ENCODE measurements at regions not wholly inside any gene's neighbourhood (a gene's known extent, or its start where the extent isn't known, plus 50 kb on each side); places are given as distances from the start of the nearest gene placed in this dataset.
A peak's percentile ranks its signal among the peaks of the same experiment; 100 is the strongest.

DNA sequence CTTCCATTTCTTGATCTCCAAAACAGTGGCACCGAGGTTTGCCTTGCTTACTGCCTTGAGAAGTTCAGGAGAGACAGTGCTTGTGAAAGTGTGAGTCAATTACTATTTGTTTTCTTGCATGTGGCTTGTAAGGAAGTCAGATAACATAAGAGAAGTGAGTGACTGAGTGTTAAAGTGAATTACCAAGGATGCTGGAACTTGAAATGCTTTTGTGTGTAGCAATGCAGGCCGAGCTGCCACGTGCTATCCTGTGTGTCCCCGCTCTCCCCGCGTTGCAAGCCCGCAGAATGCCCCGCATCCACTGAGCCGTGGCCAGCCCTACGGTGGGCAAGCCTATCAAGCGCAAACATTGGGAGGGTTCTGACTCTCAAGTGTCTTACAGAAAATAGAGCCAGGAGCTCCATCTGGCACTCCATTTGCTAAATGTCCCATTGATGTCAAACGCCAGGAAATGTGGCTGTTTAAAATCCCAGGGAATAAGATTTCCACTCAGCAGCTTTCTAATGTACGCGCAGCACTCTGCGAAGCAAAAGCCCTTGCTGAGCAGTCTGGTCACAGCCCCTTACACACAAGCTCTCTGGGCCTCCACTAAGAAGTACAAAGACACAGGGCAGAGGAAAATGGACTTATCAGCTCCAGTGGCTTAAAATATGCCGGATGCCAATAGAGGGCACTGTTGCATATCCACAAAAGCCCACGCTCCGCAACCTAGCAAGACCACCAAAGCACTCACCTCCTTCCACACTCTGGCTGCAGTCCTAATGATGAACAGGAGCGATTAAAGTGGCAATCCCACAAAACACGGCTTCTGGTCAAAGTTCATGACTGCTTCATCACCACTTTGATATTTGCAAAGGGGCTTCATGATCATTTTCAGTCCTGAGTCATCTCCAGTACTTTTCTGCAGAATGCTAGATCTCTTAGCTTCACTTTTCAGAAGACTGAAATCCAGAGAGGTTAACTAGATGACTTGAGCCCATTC lies 158.0 kb upstream of the ITGB1 start:
- intact Hi-C loops (cut with DNase I) = no loop called here
- DNase-seq (no peak), ATAC-seq (peak in 1 of 4 donors; percentile 30)
- Histone ChIP-seq H3K36me3 (ENCODE audit: insufficient read depth in 1 of 2, low read depth in 1 of 2) (no peaks in the 10 kb centered on the region), H3K4me1 (no peaks in the 10 kb centered on the region), H3K27me3 (ENCODE audit: insufficient read depth in 3 of 3, low read length in 2 of 3) (no peaks in the 10 kb centered on the region), H3K4me3 (no peak overlapping the region), H3K9me3 (no peaks in the 10 kb centered on the region), H3K27ac (no peak overlapping the region)
- WGBS, 3 donors = 77 to 88% (median 81%) methylated on average over 20 of the region's 20 CpGs
- TF ChIP-seq, protein P1, sequence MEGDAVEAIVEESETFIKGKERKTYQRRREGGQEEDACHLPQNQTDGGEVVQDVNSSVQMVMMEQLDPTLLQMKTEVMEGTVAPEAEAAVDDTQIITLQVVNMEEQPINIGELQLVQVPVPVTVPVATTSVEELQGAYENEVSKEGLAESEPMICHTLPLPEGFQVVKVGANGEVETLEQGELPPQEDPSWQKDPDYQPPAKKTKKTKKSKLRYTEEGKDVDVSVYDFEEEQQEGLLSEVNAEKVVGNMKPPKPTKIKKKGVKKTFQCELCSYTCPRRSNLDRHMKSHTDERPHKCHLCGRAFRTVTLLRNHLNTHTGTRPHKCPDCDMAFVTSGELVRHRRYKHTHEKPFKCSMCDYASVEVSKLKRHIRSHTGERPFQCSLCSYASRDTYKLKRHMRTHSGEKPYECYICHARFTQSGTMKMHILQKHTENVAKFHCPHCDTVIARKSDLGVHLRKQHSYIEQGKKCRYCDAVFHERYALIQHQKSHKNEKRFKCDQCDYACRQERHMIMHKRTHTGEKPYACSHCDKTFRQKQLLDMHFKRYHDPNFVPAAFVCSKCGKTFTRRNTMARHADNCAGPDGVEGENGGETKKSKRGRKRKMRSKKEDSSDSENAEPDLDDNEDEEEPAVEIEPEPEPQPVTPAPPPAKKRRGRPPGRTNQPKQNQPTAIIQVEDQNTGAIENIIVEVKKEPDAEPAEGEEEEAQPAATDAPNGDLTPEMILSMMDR (IDR thresholded peaks at IDR 0.05) = peak; percentile 38

DNA sequence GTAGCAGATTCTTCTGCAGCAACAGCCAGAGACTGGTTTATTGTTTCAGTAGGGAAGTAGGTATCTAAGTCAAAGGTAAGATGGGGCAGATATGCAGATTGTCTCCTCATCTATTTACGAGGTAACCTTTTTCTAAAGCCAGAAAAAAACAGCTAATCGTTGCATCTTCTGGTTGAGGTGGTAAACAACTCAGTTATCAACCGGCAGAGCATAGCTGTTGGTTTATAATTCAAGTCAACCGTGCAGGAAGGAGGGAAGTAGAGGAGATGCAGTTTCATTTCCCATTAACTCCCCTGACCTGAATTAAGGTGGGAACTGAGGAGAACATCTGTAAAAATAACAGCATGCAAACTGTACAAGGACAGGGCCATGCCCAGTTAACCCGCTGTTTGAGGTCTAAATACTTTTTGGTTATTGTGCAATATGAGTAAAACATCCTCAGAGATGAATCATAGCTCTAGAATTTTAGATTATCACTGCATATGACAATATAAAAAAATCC lies 156.5 kb upstream of the ITGB1 start:
- Histone ChIP-seq H3K9me3 (no peaks in the 10 kb centered on the region), H3K4me1 (no peaks in the 10 kb centered on the region), H3K27me3 (ENCODE audit: insufficient read depth in 3 of 3, low read length in 2 of 3) (no peaks in the 10 kb centered on the region), H3K36me3 (ENCODE audit: insufficient read depth in 1 of 2, low read depth in 1 of 2) (no peaks in the 10 kb centered on the region), H3K4me3 (no peak overlapping the region), H3K27ac (no peak overlapping the region)
- WGBS, 3 donors = 60% methylated on average over 5 of the region's 5 CpGs
- no peak for ATAC-seq
- TF ChIP-seq, protein P1 (IDR thresholded peaks at IDR 0.05) = no peak
- intact Hi-C loops (cut with DNase I) = no loop called here
- no peak for DNase-seq

DNA sequence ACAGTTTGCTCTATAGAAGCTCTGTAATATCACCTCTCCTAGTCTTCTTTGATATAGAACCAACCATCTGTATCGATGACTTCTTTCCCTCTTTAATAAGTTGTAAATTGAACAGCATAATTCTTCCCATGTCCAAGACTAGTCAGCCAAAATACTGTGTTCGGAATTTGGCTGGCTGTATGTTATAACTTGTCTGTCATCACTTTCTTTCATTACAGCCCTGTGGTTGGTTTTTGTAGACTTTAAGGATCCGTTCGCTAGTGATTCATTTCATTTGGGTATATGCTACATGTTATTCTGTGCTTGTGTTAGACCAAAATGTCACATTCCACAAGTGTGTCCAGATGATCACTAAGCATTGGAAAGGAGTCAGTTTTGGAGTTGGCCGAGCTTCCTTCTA lies 155.4 kb upstream of the ITGB1 start:
- Histone ChIP-seq H3K9me3 (no peaks in the 10 kb centered on the region), H3K27ac (no peak overlapping the region), H3K27me3 (ENCODE audit: insufficient read depth in 3 of 3, low read length in 2 of 3) (no peaks in the 10 kb centered on the region), H3K4me3 (no peak overlapping the region), H3K36me3 (ENCODE audit: insufficient read depth in 1 of 2, low read depth in 1 of 2) (no peaks in the 10 kb centered on the region), H3K4me1 (no peaks in the 10 kb centered on the region)
- intact Hi-C loops (cut with DNase I) = no loop called here
- TF ChIP-seq, protein P1 (IDR thresholded peaks at IDR 0.05) = no peak
- no peak for DNase-seq
- WGBS, 3 donors = 45 to 64% (median 56%) methylated on average over 5 of the region's 5 CpGs
- no peak for ATAC-seq

DNA sequence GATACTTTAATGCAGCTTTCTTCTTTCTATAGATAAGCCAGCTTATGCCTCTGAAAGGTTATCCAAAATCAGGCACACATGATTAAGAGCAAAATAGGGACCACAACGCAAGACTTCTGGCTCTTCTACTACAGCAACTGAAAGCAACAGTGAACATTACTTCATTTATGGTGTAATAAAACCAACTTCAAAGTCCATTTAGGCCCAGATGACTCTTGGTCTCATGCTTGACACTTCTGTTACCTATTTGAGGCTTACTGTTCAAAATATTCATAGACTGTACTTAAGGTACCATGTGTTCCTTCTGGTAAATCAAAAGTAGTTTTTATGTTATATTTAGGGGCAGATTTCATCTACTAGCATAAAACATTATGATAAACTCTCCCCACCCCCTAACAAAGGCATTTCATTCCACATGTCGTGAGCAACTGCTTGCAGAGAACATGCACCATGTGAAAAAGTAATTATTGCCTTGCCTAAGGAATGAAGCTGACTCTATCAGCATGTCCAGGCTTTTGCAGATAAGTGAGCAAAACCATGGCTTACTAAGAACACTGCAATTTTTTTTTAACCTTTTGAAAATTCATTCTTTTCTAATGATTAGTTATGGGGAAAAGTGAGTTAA lies 154.9 kb upstream of the ITGB1 start:
- H3K4me3 ChIP-seq = no peak overlapping the region
- no peak for DNase-seq
- intact Hi-C loops (cut with DNase I) = no loop called here
- no peak for ATAC-seq
- H3K27me3 ChIP-seq (ENCODE audit: insufficient read depth in 3 of 3, low read length in 2 of 3) = no peaks in the 10 kb centered on the region
- H3K36me3 ChIP-seq (ENCODE audit: insufficient read depth in 1 of 2, low read depth in 1 of 2) = no peaks in the 10 kb centered on the region
- H3K9me3 ChIP-seq = no peaks in the 10 kb centered on the region
- 68 to 74% (median 72%) methylated on average over 2 of the region's 2 CpGs for WGBS, 3 donors
- H3K27ac ChIP-seq = no peak overlapping the region
- no peaks in the 10 kb centered on the region for H3K4me1 ChIP-seq
- TF ChIP-seq, protein P1 (IDR thresholded peaks at IDR 0.05) = no peak
